ENCODE measurements at regions not wholly inside any gene's neighbourhood (a gene's known extent, or its start where the extent isn't known, plus 50 kb on each side); places are given as distances from the start of the nearest gene placed in this dataset.

GRCh38 chr4:154142664-154143063, 348.9 kb downstream of the DCHS2 start (continued):
- TF ChIP-seq ZNF687 (IDR thresholded peaks at IDR 0.05) (no peak), MTA3 (IDR thresholded peaks at IDR 0.05; ENCODE audit: borderline replicate concordance, low read length) (no peak), ETV6 (conservative IDR thresholded peaks at IDR 0.05 in 1 of 2, IDR thresholded peaks at IDR 0.05 in 1 of 2; ENCODE audit: borderline replicate concordance in 1 of 2, low read depth in 1 of 2) (no peak), TCF7 (IDR thresholded peaks at IDR 0.05; ENCODE audit: borderline replicate concordance) (no peak)

GRCh38 chr4:154140869-154141268, 350.7 kb downstream of the DCHS2 start:
- H2AFZ ChIP-seq (ENCODE audit: control insufficient read depth, low read depth, low read length), result no peak overlapping the region
- H3K4me3 ChIP-seq, result no peak overlapping the region
- intact Hi-C loops (cut with micrococcal nuclease; ENCODE audit: unreplicated experiment), result no loop called here
- in situ Hi-C loops (cut with MboI), result no loop called here
- TF ChIP-seq SKIL (IDR thresholded peaks at IDR 0.05; ENCODE audit: low read depth, poor library complexity, severe bottlenecking), result no peak
- TF ChIP-seq IKZF1 (conservative IDR thresholded peaks at IDR 0.05), result no peak
- TF ChIP-seq ZBTB11 (CRISPR knock-in tag; IDR thresholded peaks at IDR 0.05), result no peak
- no peak for TF ChIP-seq ZNF274 (IDR thresholded peaks at IDR 0.05; ENCODE audit: insufficient read depth, insufficient read length)
- CTCF ChIA-PET, result no interaction called here
- H3K9ac ChIP-seq (ENCODE audit: control insufficient read depth, insufficient read depth, low read length), result no peak overlapping the region
- no TSS peak for BruUV-seq (replicated peaks)
- H3K9me3 ChIP-seq (replicated peaks; ENCODE audit: control insufficient read depth, insufficient read depth, low read length), result no peaks in the 10 kb centered on the region
- no peaks in the 10 kb centered on the region for H3K4me1 ChIP-seq (ENCODE audit: control insufficient read depth, insufficient read depth, low read length)
- ATAC-seq (no peak), FAIRE-seq (no peak), DNase-seq (ENCODE audit: low read depth, low spot score) (no peak)
- no peaks in the 10 kb centered on the region for H4K20me1 ChIP-seq (ENCODE audit: control insufficient read depth, insufficient read depth)
- no peaks in the 10 kb centered on the region for H3K79me2 ChIP-seq (ENCODE audit: control insufficient read depth, insufficient read depth, low read length)
- WGBS (ENCODE audit: insufficient coverage, insufficient replicate concordance, low lambda C conversion rate, missing lambda C conversion rate), result 40% methylated on average over 3 of the region's 3 CpGs
- SMC1A ChIA-PET (ENCODE audit: uncharacterized antibody, unreplicated experiment), result no interaction called here
- POLR2A ChIA-PET, result no interaction called here
- RAD21 ChIA-PET (ENCODE audit: unreplicated experiment), result no interaction called here
- H3K27ac ChIP-seq (ENCODE audit: control insufficient read depth, insufficient read depth), result no peak overlapping the region
- H3K36me3 ChIP-seq (ENCODE audit: control insufficient read depth in 2 of 2, insufficient read depth in 2 of 2, low read length in 1 of 2), result no peaks in the 10 kb centered on the region
- no peaks in the 10 kb centered on the region for H3K27me3 ChIP-seq (replicated peaks in 1 of 2; ENCODE audit: control insufficient read depth in 2 of 2, insufficient read depth in 2 of 2, low read length in 1 of 2)
- no peak overlapping the region for H3K4me2 ChIP-seq (ENCODE audit: control insufficient read depth, insufficient read depth)
